HG02571 (cell line): ENCODE measurements at regions not wholly inside any gene's neighbourhood (a gene's known extent, or its start where the extent isn't known, plus 50 kb on each side); places are given as distances from the start of the nearest gene placed in this dataset.

Experiments
- ATAC-seq: cut with Tn5 transposase; IDR thresholded peaks from one replicate; pipeline ENCODE4 v1.9.1; 2021; ENCODE audit warnings: mild to moderate bottlenecking, moderate library complexity; ENCODE audit not compliant: unreplicated experiment

DNA sequence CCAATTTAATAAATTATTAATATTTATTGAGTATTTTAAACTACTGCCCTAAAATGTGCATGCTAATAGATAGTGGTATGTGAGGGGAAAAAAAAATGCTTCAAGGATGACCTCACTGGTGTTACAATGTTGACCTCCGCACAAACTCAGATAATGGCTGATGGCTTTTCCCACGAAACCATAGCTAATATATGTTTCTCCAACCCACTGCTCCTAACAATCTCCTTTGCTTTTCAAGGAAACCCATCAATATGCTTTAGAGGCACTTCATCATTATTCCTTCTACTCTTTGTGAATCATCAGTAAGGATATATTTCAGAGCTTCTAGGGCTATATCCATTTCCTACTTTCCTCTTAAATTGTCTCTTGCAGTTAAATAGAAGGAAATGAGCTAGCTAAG lies 1752.0 kb upstream of the TENM3 start:
- no peak for ATAC-seq

DNA sequence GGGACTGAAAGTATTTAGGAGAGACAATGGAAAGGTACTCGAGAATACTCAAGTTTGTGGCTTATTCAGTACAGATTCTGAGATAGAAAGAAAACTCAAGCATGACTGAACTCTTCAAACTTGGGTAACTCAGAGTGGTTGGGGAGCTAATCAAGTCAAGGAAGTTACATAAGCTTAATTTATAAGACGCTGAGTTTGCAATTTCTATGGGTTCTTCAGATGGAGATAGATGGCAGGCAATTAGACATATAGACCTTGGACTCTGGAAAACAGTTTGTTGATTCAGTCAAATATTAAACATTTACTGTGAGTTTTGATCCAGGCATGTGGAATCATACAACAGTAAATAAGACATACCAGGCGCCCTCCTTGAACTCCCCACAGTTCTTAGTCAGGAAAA lies 1749.9 kb upstream of the TENM3 start:
- ATAC-seq = no peak

DNA sequence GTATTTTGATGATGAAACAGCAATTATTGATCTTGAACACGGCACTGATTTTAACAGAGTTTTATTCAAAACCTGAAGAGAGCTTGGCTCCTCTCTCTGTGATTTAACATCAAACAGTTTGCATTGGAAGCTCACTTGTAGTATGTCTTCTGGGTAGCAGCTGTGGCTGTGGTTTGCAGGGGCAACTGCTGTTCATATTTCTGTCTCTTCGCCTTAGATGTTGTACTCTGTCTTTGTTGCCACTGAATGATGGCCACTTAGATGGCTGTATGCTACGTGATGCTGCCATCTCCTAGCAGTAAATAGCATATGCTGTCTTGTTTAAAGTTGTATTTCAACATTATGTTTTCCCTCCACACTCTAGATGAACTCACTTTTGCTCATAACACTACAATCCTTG lies 1743.0 kb upstream of the TENM3 start:
- no peak for ATAC-seq

DNA sequence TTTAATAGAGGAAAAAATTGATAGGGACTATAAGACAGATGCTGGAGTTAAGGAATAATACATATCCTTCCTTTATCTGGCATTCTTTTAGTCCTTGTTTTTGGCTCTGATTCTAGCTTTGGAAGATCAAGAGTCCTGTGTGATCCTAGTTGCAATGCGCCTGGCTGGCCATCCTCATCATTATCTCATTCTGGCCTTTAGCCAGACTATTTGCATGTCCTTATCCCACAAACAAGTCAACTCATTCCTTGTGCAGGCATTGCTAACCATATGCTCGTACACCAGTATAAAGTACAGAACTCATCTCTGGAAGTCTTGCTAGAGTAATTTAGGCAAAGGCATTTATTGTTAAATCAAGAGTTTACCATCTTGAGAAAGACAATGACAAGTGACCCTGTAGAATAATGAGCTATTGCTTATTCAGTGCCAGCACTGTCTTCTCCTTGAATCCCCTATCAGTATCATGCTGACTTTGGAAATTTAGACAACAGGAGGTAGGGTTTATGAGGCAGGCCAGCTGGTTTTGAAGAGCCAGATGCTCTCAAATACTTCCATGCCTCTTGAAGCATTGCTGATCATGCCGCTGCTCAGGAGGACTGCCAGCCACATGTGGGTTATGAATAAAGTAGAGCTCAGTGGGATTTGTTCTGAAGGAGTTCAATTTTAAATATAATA lies 1730.3 kb upstream of the TENM3 start:
- ATAC-seq = no peak

DNA sequence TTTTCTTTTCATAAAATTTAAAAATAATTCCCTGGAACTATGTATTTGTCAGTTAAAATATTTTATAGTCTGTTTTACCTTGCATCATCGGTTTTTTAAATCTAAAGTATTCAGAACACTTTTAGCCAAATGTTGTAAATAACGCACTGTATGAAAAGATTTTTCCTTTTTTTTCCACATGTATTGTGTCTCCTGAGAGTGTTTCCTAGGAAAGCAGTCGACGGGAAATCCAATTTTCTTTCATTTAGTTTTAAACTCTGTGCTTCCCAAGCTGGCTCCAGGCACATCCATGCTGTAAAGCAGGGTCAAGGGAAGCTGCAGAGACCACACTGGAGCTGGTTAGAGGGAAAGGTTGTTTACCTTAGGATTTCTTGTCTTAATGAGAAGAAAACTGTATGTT lies 1724.3 kb upstream of the TENM3 start:
- no peak for ATAC-seq

DNA sequence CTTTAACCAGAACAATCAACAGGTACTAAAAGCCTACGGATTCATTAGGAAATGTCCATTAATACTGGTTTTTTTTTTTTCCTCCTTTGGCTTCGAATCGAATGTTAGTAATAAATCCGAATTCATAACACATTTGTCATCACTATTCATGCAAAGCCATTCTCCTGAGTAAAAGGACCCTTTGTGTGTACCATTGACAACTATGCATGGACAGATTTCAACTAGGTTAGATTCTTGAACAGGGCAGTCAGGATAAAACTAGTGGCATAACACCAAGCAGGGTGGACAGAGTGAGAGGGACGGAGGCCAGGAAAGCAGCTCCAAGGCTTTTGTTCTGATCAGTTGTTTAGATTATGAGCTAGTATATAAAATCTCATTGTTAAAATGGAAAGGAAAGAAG lies 1722.0 kb upstream of the TENM3 start:
- ATAC-seq = no peak

DNA sequence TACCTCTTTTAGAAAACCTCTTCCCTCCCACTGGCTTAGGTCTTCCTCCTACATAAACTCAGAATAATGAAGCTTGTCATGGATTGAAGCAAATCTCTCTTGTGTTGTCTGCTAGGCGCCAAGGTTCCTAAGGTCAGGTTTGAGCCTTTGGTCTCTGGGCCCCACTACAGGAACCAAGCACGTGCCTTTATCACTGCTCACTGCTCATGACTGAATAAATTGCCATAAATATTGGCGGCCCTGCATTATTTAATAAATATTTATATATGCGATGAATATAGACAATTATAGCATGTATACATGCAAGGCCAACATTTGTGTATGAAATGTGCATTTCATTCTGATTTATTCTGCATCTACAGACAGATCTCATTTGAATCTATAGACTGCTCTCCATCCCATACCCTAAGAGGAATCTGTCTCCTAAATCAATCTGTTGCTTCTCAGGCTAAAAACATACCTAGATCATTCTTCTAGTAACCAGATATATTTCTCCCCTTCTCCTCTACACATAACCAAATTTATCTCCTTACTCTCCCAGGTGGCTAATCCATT lies 1717.6 kb upstream of the TENM3 start:
- no peak for ATAC-seq

DNA sequence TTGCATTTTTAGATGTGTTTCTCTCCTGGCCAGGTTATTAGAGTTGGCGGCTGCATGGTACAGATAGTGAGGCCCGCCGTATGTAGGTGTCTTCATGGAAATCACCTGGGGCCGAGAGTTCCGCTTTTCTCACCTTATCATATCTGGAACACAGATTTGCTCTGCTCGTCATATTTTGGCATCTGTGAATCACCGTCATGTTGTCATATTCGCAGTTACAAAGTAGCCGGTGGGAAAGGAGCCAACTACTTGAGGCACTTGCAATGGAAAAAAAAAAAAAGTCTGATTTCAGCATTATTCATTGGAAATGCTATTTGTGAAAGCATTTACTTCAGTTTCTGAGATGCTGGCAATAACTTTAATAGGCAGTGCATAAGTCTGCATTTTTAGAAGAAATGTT lies 1715.2 kb upstream of the TENM3 start:
- ATAC-seq = no peak

DNA sequence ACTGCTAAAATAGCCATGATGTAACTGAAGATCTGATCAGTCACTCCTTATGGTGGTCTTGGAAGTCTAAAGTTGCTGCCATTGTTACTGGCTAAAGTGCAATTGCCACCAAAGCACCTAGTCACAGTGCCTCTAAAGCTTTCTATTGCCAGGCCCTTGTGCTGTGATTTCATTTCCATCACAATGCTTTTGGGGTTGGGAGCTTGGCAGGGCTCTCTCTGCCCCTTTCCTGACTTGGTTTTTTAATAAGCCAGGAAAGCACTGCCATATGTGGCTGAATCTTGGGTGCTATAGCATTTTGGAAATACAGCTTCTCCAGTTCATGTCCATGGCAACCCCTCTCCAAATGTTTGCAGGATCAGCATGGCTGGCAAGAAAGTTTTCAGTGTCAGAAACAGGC lies 1712.4 kb upstream of the TENM3 start:
- ATAC-seq = no peak

DNA sequence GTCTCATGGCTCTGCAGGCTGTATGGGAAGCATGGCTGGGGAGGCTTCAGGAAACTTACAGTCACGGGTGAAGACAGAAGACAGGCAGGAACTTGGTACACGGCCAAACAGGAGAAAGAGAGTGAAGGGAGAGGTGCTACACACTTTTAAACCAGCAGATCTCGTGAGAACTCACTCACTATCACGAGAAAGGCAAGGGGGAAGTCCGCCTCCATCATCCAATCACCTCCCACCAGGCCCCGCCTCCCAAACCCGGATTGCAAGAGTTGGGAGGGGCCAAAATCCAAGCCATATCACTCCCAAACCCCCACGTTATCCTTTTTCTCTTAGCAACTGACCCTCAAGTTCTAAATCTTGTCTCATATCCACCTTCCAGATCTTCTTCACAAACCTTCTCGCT lies 1710.5 kb upstream of the TENM3 start:
- no peak for ATAC-seq

DNA sequence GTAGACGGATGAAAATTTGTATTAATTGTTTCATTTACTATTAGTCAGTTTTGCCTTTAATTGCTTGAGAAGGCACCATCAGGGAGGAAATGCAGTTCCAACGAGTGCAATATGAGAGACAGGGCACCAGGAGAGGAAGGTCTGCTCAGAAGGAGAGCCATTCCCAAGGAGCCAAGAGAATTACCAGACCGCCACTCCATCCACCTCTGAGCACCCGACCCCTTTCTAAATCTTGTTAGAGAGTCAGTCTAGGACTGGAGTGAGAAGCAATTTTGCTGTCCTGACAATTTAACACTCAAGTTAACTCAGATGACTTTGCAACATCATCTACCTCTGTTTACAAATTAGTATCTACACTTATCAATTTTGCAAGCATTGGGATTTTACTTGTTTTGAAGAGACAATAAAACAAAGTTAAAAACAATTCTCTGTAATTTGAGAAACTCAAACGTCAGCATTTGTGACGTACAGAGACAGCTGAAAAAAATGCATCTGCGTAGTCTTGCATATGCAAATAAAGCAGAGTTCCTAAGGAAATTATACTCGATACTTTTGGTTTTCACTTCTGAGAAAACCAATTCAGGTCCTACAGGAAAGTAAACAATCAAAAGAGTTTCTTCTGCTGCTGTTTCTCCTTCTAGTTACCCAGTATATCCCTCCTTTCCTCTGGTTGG lies 1704.7 kb upstream of the TENM3 start:
- ATAC-seq = no peak

DNA sequence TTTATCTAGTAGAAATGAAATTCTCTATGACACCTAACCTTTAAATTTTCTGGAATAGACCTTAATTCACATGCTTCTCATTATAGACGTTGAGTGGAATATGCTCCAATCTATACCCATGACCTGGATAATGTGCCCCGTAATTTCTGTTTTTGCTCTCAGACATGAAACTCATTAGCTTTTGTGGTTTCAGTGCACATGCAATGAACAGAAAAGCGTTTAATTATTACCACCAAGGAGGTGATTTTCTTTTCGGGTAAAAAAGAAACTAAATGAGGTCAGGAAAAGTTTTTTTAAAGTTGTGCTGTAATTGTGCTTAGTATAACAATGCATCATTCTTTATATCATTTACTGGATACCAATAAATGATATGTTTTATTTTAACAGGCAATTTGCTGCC lies 1703.9 kb upstream of the TENM3 start:
- no peak for ATAC-seq

DNA sequence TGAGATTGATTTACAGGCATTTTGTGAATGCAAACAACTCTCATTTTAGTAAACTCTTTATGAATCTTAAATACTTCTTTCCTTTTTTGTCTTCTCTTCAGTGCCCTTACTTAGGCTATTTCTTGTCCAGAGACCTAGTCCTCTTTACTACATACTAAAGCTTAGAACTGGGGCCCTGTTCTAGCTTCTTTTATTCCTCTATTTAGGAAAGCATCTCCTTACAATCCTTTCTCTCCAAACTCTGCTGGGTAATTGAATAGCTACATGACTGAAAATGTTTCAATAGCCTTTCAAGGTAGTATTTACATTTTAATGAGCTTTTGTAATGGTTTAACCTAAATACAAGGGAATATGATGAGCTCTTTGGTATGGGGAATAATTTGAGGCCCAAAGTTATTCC lies 1701.5 kb upstream of the TENM3 start:
- no peak for ATAC-seq

DNA sequence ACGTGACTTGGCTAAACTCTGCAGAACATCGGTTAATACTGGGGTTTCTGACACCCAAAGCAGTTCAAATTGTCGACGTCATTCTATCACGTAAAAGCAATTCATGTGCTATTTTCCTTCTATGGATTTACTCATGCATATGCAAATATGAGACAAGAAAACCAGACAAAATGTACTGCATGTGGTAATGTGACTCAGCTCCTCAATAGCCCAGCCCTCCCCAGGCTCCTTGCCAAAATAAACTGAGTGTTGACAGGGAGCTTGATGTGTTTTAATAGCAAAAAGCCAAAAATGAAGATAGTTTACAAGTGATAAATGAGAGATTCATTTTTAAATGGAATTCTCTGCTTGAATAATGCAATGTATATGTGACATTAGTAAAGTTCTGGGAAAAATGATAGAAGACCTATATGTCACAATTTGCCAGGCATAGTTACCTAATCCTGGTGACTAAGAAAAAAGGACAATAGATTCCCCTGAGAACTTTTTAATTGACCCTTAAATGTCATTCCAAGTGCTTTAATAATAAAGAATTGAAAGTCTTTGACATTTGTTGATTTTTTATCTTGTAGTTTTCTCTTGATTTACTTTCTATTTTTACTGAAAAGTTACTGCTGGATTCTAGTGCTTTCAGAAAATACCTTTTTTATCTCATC lies 1700.6 kb upstream of the TENM3 start:
- no peak for ATAC-seq

DNA sequence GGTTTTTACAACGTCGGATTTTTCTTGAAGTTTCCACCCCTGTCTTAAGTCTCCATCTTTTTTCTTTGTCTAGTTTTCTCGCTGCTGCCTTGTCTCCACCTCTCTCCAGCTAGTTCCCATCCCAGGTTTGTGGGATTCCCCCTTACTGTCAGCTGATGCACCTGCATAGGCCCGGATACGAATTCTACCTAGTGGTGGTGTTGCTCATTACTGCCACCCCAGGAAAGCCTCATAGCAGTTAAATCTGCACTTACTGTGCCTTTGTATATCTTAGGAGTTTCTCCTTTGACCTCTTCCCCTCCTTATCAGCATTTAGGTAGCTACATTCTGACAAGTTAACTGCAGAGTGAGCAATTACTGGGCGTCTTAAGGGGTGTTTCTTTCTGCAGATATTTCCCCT lies 1693.1 kb upstream of the TENM3 start:
- no peak for ATAC-seq

DNA sequence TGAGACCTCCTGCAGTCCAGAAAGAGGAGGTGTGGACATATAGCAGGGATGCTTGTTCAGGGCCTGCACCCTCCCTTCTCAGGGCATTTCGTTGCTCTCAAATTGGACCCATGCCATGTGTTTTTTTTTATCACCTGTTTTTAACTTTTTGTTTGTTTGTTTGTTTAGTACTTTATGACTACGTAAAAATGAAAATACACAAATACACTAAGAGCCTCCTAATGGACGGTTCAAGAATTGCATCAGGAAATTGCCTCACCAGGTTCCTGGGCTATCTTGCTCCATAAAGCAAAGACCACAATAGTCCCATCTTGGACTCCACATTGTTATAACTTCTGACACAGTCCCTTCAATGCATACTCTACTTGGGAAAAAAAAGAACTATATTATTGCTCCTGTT lies 1685.9 kb upstream of the TENM3 start:
- no peak for ATAC-seq

DNA sequence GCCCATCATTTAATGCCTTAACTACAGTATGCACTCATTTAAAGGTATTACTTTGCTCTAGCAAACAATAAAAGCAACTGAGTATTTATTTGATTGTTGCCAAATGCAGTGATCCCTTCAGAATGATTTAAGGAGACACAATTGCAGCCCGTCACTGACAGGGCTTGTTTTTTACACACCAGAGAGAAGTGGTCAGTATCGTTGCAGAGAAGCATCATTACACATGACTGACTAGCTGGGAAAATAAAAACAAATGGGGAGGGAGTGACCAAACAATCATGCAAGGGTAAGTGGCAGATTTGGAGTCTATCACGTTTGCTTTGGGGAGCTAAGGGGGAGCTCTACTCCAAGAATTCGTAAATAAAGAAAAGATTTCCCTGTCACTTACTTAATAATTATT lies 1685.3 kb upstream of the TENM3 start:
- ATAC-seq = no peak

DNA sequence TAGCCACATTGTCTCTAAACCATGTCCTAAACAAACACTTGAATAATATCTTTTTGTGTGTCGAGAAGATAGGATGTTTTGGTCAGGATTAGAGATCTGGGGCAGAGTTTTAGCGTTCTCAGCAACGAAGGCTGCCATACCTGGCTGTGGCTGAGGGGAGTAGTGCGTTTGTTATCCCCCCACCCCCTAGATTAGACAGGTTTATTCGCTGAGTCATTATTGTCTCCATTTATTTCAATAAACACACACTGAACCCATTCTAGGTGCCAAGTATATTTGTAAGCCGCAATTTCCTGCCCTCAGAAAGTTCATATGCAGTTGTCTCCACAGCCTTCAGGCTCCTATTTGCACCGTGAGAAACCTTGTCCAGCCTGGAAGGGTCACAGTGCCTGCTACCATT lies 1684.8 kb upstream of the TENM3 start:
- ATAC-seq = no peak

DNA sequence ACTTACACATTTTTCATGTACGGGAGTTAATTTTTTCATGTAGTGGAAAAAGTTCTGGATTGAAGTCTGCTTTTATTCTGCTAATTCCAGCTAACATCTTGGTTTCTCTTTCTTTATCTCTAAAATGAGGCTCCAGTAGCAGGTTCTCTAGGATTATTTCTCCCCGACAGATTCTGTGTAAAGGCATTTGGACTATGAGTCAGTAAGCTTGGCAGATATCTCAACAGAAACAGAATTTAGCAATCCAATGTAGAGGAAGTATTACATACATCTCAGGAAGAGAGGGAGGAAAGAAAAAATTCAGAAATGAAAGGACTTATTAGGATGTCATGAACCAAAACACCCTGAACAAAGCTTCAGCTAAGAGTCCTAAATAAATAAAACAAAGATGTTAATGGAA lies 1682.3 kb upstream of the TENM3 start:
- ATAC-seq = no peak

DNA sequence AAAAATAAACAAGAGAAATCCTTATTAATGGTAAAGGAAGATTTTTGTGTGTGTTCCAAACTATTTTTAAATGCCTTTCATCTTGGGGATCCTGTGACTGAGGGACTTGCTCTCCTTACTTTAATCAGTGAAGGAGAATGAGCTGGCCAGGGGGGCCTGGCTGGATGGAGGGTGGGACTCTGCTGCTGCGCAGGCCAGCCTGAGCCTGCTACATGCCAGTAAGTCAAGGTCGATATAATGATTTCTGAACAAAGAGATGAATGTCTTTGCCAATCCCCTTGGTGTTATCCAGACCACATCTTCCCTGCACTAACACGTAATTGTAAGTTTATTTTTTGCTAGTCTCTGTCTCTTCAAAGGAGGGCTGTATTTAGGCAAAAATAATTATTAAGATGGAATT lies 1679.2 kb upstream of the TENM3 start:
- no peak for ATAC-seq

DNA sequence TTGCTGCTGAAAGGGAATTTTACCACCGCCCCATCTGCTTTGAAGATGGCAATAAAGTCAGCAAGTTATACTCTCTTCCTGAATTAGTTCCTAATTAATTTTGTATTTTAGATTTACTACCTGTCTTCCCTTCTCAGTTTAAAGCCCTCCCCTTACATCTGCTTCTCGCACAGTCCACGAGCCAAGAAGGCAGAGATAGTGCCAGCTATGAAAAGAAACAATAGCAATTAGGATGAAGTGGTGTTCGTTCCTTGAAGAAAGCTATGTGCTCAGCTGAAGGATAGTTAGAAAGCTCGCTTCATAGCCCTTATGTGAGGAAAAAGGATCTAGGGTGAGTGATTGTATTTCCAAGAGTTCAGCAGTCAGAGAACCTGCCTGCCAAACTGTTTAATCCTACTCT lies 1678.8 kb upstream of the TENM3 start:
- ATAC-seq = no peak

DNA sequence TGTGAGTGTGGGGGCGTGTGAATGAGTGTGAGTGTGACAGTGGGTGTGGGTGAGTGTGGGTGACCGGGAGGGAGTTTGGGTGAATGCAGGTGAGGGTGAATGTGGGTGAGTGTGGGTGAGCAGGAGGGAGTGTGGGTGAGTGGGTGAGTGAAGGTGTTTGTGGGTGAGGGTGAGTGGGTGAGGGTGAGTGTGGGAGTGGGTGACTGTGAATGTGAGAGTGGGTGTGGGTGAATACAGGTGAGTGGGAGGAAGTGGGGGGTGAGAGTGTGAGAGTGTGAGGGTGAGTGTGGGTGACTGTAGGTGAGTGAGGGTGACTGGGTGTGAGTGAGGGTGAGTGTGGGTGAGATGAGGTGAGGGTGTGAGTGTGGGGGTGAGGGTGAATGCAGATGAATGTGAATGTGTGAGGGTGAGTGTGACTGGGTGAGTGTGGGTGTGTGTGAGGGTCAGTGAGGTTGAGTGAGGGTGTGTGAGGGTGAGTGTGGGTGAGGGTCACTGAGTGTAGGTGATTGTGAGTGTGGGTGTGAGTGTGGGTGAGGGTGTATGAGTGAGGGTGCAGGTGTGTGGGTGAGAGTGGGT lies 1677.3 kb upstream of the TENM3 start:
- no peak for ATAC-seq
